ENCODE measurements at regions not wholly inside any gene's neighbourhood (a gene's known extent, or its start where the extent isn't known, plus 50 kb on each side); places are given as distances from the start of the nearest gene placed in this dataset.

DNA sequence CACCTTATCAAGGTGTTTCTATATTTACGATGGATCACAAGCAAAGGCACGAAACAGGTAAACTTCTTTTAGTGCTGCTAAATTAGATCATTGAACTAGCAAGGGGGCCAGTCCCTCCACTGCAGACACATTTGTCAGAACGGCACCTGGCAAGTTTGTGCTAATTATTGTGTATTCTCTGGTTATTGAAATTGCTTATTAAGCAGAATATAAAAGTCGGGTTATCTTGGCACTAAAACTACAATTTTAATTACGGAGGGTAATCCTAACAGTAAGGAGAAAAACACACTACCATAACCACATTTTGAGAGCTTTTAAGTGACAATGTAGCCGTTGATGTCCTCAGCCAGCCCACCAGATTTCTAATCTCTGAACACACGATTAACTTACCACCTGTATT lies 118.9 kb upstream of the BTN3A2 start:
- TF ChIP-seq POLR2A (IDR thresholded peaks at IDR 0.05; ENCODE audit: low read length) (no peak), GATA1 (IDR thresholded peaks at IDR 0.05; ENCODE audit: low read depth, low read length) (no peak)
